Right lobe of liver (tissue), 4 donors: ENCODE measurements at regions not wholly inside any gene's neighbourhood (a gene's known extent, or its start where the extent isn't known, plus 50 kb on each side); places are given as distances from the start of the nearest gene placed in this dataset.

ENCODE experiments used
- POLR2A ChIP-seq: fragments of 450-650 bp; IDR thresholded peaks from one replicate; pipeline ENCODE4 v1.6.1; 2017; ENCODE audit warnings: antibody characterized with exemption, mild to moderate bottlenecking
- TF ChIP-seq, protein P1 (sequence below), 4 donors: fragments of 200-600 bp in 3 of 4; fragments of 450-650 bp in 1 of 4; IDR thresholded peaks; one replicate each; pipeline versions ENCODE4 v1.5.1 to v1.8.0; 2016 to 2022; ENCODE audit warnings: antibody characterized with exemption in 4 of 4, mild to moderate bottlenecking in 2 of 4
- donor health status: DM: no; HTN: no; CAD: no.
- donor health status: DM: no; HTN: no; CAD: no.
- donor health status: DM: no; HTN: yes; CAD: no.

DNA sequence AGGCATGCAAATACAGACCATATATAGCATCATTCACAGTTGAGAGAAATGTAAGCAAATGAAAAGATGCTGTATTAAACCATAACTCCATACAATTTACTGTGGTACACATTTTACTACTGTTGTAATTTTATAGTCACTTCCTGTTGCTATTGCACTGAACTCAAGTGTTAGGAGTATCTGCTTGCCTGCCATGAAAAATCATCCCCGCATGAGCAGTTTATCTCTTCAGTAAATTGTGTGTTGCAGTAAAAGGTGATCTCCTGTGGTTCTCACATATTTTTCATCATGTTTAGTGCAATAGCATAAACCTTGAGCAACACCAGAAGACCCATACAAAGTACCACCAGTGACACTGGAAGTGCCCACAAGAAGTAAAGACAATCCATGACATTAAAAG, 1153.4 kb downstream of the FAT4 start:
- TF ChIP-seq, protein P1, sequence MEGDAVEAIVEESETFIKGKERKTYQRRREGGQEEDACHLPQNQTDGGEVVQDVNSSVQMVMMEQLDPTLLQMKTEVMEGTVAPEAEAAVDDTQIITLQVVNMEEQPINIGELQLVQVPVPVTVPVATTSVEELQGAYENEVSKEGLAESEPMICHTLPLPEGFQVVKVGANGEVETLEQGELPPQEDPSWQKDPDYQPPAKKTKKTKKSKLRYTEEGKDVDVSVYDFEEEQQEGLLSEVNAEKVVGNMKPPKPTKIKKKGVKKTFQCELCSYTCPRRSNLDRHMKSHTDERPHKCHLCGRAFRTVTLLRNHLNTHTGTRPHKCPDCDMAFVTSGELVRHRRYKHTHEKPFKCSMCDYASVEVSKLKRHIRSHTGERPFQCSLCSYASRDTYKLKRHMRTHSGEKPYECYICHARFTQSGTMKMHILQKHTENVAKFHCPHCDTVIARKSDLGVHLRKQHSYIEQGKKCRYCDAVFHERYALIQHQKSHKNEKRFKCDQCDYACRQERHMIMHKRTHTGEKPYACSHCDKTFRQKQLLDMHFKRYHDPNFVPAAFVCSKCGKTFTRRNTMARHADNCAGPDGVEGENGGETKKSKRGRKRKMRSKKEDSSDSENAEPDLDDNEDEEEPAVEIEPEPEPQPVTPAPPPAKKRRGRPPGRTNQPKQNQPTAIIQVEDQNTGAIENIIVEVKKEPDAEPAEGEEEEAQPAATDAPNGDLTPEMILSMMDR (IDR thresholded peaks at IDR 0.05): no peak
- no peak for TF ChIP-seq POLR2A
